NCI-H524 (cell line): ENCODE measurements at regions not wholly inside any gene's neighbourhood (a gene's known extent, or its start where the extent isn't known, plus 50 kb on each side); places are given as distances from the start of the nearest gene placed in this dataset.

Experiments
- DNase-seq, 2 experiments: peaks; one replicate each; lab custom pipeline; 2025; lab: John Stamatoyannopoulos, UW

GRCh38 chr12:132393991-132394949 lies 64.9 kb upstream of the GALNT9 start:
- no peak for DNase-seq

DNA sequence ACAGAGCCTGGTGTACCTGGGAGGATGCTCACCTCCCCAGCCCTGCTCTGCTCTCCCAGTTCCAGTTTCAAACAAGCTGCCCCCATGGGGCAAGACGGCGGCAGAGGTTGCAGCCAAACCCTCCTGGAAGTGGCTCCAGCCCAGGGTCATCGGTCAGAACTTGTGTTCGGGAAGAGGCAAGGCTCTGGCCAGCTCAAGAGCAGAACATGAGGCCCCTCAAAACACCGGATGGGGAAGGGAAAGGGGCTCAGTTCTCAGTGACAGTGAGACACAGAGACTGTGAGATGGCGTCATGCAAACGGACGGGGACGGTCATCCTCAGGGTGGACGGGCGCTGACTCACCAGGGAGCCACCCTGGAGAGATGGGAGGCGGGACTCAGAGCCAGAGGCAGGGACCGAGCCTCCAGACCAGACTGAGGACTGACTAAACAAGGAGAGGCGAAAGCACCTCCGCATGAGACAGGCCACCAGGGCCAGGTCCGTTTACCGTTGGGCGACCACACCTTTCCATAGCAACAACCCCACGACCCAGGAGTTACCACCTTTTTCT lies 63.9 kb upstream of the GALNT9 start:
- no peak for DNase-seq

- DNase-seq, result no peak
These were observed 63.2 kb upstream of the GALNT9 start for GRCh38 chr12:132392389-132393244.

- no peak for DNase-seq
These were observed 62.1 kb upstream of the GALNT9 start for GRCh38 chr12:132391326-132392041.

GRCh38 chr12:132390287-132391076 lies 61.1 kb upstream of the GALNT9 start:
- DNase-seq, result no peak

- DNase-seq, result no peak
These were observed 60.3 kb upstream of the GALNT9 start for GRCh38 chr12:132389526-132390286.

DNA sequence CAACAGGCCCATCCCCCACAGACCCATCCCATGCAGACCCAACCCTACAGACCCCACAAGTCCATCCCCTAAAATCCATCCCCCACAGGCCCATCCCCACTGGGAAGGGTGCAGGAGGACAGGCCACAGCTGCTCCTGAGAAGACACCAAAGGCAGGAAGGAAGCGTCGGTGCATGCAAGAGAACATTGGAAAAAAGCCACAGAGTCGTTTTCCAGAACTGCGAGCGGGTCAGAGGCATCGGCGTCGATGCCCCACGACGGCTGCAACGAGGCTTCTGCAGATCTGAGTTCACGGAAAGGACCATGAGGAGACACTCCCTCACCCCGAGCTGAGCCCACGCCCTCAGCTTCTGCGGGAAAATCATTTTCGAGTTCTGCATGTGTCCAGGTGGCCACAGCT lies 59.6 kb upstream of the GALNT9 start:
- no peak for DNase-seq

GRCh38 chr12:132388379-132389015 lies 59.1 kb upstream of the GALNT9 start:
- DNase-seq, result no peak

DNA sequence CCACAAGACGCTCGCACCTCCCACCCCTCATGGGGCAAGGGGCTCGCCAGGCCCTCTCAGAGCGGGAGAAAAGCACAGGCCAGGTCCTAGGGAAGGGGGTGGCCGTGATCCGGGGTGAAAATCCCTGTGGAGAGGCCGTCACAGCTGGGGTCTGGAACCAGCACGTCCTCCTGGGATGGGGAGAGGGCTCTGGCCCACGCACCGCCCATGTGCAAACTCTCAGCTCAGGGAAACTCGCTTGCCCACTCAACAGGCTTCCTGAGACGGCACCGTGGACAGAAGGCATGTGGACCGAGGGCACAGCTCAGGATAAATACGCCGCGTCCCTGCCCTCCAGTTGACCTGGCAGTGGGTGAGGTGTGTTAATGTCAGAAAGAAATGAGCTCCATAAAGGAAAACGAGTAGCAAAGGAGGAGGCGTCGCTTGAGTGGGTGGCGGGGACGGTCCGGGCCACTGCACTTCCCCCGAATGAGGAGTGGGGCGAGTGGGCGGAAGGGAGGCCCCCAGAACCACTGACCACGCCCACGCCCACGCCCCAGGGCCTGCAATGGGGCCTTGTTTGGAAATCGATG lies 57.6 kb upstream of the GALNT9 start:
- DNase-seq, result no peak

DNA sequence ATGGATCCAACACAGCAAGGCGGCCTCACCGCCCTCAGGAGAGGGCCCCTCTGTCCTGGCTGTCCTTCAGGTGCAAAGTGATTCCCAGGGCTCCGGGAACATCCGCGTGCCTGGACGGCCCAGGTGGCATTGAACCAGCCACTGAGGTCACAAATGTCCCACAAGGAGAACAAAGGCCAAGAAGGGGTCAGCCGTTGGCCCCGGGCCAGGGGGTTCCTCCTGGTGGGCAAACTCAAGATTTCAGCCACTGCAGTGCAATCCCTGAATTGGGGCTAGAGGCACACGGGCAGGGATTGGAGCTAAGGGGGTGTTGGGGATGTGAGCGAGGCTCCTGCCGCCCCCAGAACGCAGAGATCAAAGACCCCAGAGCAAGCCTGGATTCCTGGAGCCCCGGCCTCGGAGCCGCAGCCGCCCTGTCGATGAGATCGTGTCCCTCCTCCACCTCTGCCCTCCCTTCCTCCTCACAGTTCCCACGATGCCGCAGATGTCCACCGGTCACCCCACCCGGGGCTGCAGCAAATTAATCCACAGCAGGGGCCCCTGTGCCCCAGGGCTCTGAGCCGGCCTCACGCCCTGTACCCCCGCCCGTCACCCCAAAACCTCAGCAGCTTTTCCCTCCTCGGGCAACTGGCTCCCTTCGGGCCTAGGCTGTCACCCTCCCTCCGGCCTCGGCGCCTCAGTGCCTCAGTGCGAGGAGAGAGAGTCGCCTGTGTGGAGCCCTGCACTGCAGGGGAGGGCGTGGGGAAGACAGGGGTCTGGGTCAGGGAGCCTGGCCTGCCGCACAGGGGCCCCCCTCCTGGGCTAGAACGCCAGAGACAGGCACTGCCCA lies 56.7 kb upstream of the GALNT9 start:
- DNase-seq, result no peak

- no peak for DNase-seq
These were observed 55.8 kb upstream of the GALNT9 start for GRCh38 chr12:132384916-132385774.

- DNase-seq, result no peak
These were observed 51.3 kb upstream of the GALNT9 start for GRCh38 chr12:132380641-132381040.

GRCh38 chr12:132379996-132380395 lies 50.6 kb upstream of the GALNT9 start:
- DNase-seq, result no peak

DNA sequence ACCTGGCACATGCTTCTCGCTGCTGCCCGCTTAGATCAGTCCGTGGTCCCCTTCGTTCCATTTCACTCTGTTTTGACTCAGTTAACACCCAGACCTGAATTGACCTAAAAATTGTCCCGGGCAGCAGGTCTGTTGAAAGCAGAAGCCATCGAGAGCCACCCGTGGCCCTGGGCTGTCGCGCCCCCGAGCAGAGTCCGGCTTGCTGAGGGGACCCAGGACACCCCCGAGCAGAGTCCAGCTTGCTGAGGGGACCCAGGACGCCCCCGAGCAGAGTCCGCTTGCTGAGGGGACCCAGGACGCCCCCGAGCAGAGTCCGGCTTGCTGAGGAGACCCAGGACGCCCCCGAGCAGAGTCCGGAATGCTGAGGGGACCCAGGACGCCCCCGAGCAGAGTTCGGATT lies 50.2 kb upstream of the GALNT9 start:
- DNase-seq, result no peak
